PC-3 (cell line): ENCODE measurements at regions not wholly inside any gene's neighbourhood (a gene's known extent, or its start where the extent isn't known, plus 50 kb on each side); places are given as distances from the start of the nearest gene placed in this dataset.

Experiments used
- ATAC-seq: fragments of 200-7000 bp; cut with Tn5 transposase; 2 replicates; pipeline ENCODE4 v1.9.1; 2020; ENCODE audit warnings: mild to moderate bottlenecking, moderate library complexity
- BruUV-seq: library from RNA; stranded (reverse); fragments of 400-500 nt; replicated peaks from 2 replicates; lab custom pipeline; 2021; lab: Mats Ljungman, UMichigan
- CTCF ChIA-PET: fragments of 300-600 bp; sonication (Branson Sonifier 250); formaldehyde crosslinking; loops from one replicate; lab custom pipeline; 2022; ENCODE audit warnings: antibody characterized with exemption; lab: Charles Lee
- POLR2A ChIA-PET: fragments of 300-600 bp; sonication (Branson Sonifier 250); formaldehyde crosslinking; loops from one replicate; lab custom pipeline; 2022; ENCODE audit warnings: antibody characterized with exemption; ENCODE audit not compliant: unreplicated experiment; lab: Charles Lee
- DNase-seq: peaks from one replicate; pipeline ENCODE4 v3.0.0-alpha.2; 2015
- H2AFZ ChIP-seq: fragments of 300-600 bp; sonication (generic); 2 replicates; pipeline ENCODE4 v1.6.0; 2016; ENCODE audit warnings: antibody characterized with exemption, low read length
- H3F3A ChIP-seq: fragments of 300-600 bp; sonication (generic); one replicate; pipeline ENCODE4 v1.6.0; 2017; ENCODE audit warnings: antibody characterized with exemption, low read length, control low read depth, mild to moderate bottlenecking; ENCODE audit not compliant: unreplicated experiment
- H3K27ac ChIP-seq: fragments of 300-600 bp; sonication (generic); 2 replicates; pipeline ENCODE4 v1.5.1; 2016; ENCODE audit warnings: mild to moderate bottlenecking, low read length
- H3K27me3 ChIP-seq: fragments of 300-600 bp; sonication (generic); 2 replicates; pipeline ENCODE4 v1.6.1; 2016; ENCODE audit warnings: low read length, mixed read lengths
- H3K36me3 ChIP-seq: fragments of 300-600 bp; sonication (generic); 2 replicates; pipeline ENCODE4 v1.6.1; 2016; ENCODE audit warnings: low read depth, mixed run types, low read length, mixed read lengths
- H3K4me1 ChIP-seq: fragments of 300-600 bp; sonication (generic); 2 replicates; pipeline ENCODE4 v1.5.1; 2016; ENCODE audit warnings: low read length; ENCODE audit not compliant: insufficient read depth
- H3K4me2 ChIP-seq: fragments of 300-600 bp; sonication (generic); 2 replicates; pipeline ENCODE4 v1.6.0; 2016; ENCODE audit warnings: low read length
- H3K4me3 ChIP-seq: fragments of 300-600 bp; sonication (generic); 2 replicates; pipeline ENCODE4 v1.5.1; 2016; ENCODE audit warnings: mild to moderate bottlenecking, low read length, mixed read lengths
- H3K79me2 ChIP-seq: fragments of 300-600 bp; sonication (generic); 2 replicates; pipeline ENCODE4 v1.6.1; 2017; ENCODE audit warnings: low read length, mixed read lengths
- H3K9ac ChIP-seq: fragments of 300-600 bp; sonication (generic); 2 replicates; pipeline ENCODE4 v1.6.0; 2016; ENCODE audit warnings: mild to moderate bottlenecking, low read length
- H3K9me2 ChIP-seq: fragments of 300-600 bp; sonication (generic); replicated peaks from 2 replicates; pipeline ENCODE4 v1.6.1; 2016; ENCODE audit warnings: mixed run types, low read length, mixed read lengths
- H3K9me3 ChIP-seq: fragments of 300-600 bp; sonication (generic); 2 replicates; pipeline ENCODE4 v1.6.1; 2016; ENCODE audit warnings: low read length, mixed read lengths
- H4K20me1 ChIP-seq: fragments of 300-600 bp; sonication (generic); 2 replicates; pipeline ENCODE4 v1.6.1; 2016; ENCODE audit warnings: low read length, mixed read lengths
- EZH2 ChIP-seq: fragments of 300-600 bp; sonication (generic); IDR thresholded peaks from one replicate; pipeline ENCODE4 v1.6.1; 2017; ENCODE audit warnings: antibody characterized with exemption, mild to moderate bottlenecking, low read length; ENCODE audit not compliant: unreplicated experiment
- EZH2phosphoT487 ChIP-seq: fragments of 300-600 bp; sonication (generic); IDR thresholded peaks from 2 replicates; pipeline ENCODE4 v1.6.1; 2018; ENCODE audit warnings: mild to moderate bottlenecking, antibody characterized with exemption, low read length, borderline replicate concordance
- intact Hi-C: fragments of 100-400 bp; cut with micrococcal nuclease; formaldehyde crosslinking; loops from 2 replicates; pipeline ENCODE4 v1.9.0; 2023
- TF ChIP-seq, protein P1 (sequence below): fragments of 300-600 bp; sonication (generic); conservative IDR thresholded peaks from 2 replicates; pipeline ENCODE4 v1.5.1; 2017; ENCODE audit warnings: antibody characterized with exemption, low read depth, mild to moderate bottlenecking, low read length

DNA sequence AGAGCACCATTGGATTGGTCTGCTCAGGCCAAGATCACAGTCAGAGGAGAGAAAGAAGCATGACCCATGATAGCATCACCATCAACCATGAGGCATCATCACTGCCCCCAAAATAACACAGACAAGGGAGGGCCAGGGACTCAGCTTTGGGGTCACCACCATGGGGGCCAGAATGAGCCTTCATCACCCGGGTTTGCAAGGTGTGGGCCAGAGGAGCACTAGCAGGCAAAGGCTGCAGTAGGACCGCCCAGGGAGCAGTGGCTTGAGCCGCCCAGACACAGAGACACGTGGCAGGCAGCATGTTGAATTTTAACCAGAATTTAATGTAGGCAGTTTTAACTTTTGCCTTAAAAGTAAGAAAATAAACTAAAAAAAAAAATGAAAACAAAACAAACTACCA is 53.7 kb upstream of the TMPRSS2 start:
- H2AFZ ChIP-seq, result no peak overlapping the region
- BruUV-seq, result no TSS peak
- no peaks in the 10 kb centered on the region for H3K36me3 ChIP-seq
- H3K4me2 ChIP-seq, result no peak overlapping the region
- 0 out of 2 replicates have a peak, but pooled peaks cover 3% of the 10 kb centered on the region for H3K4me1 ChIP-seq
- no peaks in the 10 kb centered on the region for H3K9me3 ChIP-seq
- no peak overlapping the region for H3K9ac ChIP-seq
- no peaks in the 10 kb centered on the region for H3F3A ChIP-seq
- ChIA-PET CTCF (no interaction called here), POLR2A (no interaction called here)
- no peak for DNase-seq
- H3K79me2 ChIP-seq, result no peaks in the 10 kb centered on the region
- H3K9me2 ChIP-seq, result no peaks in the 10 kb centered on the region
- no peak overlapping the region for H3K4me3 ChIP-seq
- TF ChIP-seq EZH2 (no peak), EZH2phosphoT487 (no peak)
- TF ChIP-seq, protein P1, sequence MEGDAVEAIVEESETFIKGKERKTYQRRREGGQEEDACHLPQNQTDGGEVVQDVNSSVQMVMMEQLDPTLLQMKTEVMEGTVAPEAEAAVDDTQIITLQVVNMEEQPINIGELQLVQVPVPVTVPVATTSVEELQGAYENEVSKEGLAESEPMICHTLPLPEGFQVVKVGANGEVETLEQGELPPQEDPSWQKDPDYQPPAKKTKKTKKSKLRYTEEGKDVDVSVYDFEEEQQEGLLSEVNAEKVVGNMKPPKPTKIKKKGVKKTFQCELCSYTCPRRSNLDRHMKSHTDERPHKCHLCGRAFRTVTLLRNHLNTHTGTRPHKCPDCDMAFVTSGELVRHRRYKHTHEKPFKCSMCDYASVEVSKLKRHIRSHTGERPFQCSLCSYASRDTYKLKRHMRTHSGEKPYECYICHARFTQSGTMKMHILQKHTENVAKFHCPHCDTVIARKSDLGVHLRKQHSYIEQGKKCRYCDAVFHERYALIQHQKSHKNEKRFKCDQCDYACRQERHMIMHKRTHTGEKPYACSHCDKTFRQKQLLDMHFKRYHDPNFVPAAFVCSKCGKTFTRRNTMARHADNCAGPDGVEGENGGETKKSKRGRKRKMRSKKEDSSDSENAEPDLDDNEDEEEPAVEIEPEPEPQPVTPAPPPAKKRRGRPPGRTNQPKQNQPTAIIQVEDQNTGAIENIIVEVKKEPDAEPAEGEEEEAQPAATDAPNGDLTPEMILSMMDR, result no peak
- H3K27ac ChIP-seq, result no peak overlapping the region
- H4K20me1 ChIP-seq, result no peaks in the 10 kb centered on the region
- no peak for ATAC-seq
- no peaks in the 10 kb centered on the region for H3K27me3 ChIP-seq
- intact Hi-C loops, result no loop called here

DNA sequence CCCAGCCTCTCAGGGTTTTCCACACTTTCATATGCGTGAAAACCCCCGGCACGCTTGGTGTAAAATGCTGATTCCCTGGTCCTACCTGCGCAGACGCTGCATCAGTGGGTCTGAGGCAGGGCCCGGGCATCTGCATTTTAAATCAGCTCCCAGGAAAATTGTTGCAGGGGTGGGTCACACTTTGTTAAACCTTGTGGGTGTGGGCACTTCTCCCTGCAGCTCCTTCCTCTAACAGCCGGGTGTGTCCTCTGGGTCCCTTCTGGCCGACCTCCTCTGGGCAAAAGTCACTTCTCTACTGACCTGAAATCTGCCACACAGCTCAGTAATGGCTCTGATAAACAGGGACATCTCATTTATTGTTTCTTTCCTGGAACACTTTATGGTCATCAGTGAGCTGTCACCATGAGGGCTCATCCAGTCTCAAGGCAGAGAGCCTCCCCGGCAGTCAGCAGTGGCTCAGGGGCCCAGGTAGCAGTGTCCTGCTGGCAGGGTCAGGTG is 52.8 kb upstream of the TMPRSS2 start:
- intact Hi-C loops, result no loop called here
- Histone ChIP-seq H4K20me1 (no peaks in the 10 kb centered on the region), H3K27me3 (no peaks in the 10 kb centered on the region), H3K36me3 (no peaks in the 10 kb centered on the region), H2AFZ (no peak overlapping the region), H3F3A (no peaks in the 10 kb centered on the region), H3K9me3 (no peaks in the 10 kb centered on the region), H3K4me2 (no peak overlapping the region), H3K27ac (no peak overlapping the region), H3K9me2 (no peaks in the 10 kb centered on the region), H3K4me3 (no peak overlapping the region), H3K4me1 (0 out of 2 replicates have a peak, but pooled peaks cover 3% of the 10 kb centered on the region), H3K9ac (no peak overlapping the region), H3K79me2 (no peaks in the 10 kb centered on the region)
- ChIA-PET POLR2A (interaction anchor here (1.1 kb wide), 1 partner anchor 20 kb away, joined by 3 read pairs; no protein-coding TSS in a partner anchor), CTCF (no interaction called here)
- ATAC-seq (no peak), DNase-seq (no peak)
- no TSS peak for BruUV-seq
- TF ChIP-seq EZH2phosphoT487, result no peak
- TF ChIP-seq, protein P1, result no peak
- TF ChIP-seq EZH2, result no peak
